K562 (cell line): ENCODE measurements at regions not wholly inside any gene's neighbourhood (a gene's known extent, or its start where the extent isn't known, plus 50 kb on each side); places are given as distances from the start of the nearest gene placed in this dataset.
A peak's percentile ranks its signal among the peaks of the same experiment; 100 is the strongest.

Source experiments
- ATAC-seq: fragments of 200-7000 bp; cut with Tn5 transposase; 3 replicates; pipeline ENCODE4 v1.9.1; 2020; ENCODE audit warnings: moderate library complexity
- BruUV-seq: library from RNA; stranded (reverse); fragments of 400-500 nt; replicated peaks from 2 replicates; lab custom pipeline; 2021; lab: Mats Ljungman, UMichigan
- CTCF ChIA-PET: fragments of 300-600 bp; formaldehyde crosslinking; extraction: SDS; loops from one replicate; lab custom pipeline; 2021; ENCODE audit warnings: low intra/inter-chr PET ratio; lab: Yijun Ruan, JAX
- POLR2A ChIA-PET: fragments of 300-600, 350-650 bp; sonication (Branson Sonifier 250); formaldehyde crosslinking; extraction: SDS; loops from one replicate; lab custom pipeline; 2021; ENCODE audit warnings: antibody characterized with exemption, inconsistent platforms; lab: Yijun Ruan, JAX
- DNase-seq, 4 experiments: peaks; one replicate each; pipeline versions ENCODE4 v3.0.0 to v3.0.0-alpha.2; 2011 to 2018; ENCODE audit warnings: low spot score in 3 of 4, mixed read lengths in 3 of 4; ENCODE audit errors: extremely low read depth in 1 of 4
- FAIRE-seq: peaks from 2 replicates; lab custom pipeline; 2011; peaks lifted over from hg19 to GRCh38; lab: Jason Lieb, UNC
- H2AFZ ChIP-seq: 2 replicates; pipeline ENCODE4 v1.6.0; 2011; ENCODE audit warnings: low read depth, low read length, control low read depth, inconsistent platforms
- H3K27ac ChIP-seq: fragments of 200-600 bp; 3 replicates; pipeline ENCODE4 v1.8.0; 2011; ENCODE audit warnings: low read depth, mild to moderate bottlenecking, control low read depth, inconsistent platforms, low read length, moderate library complexity, mixed read lengths; ENCODE audit errors: extremely low read depth
- H3K27me3 ChIP-seq, 2 experiments: fragments of 300-600 bp in 1 of 2; 2 replicates in 1 of 2; 3 replicates in 1 of 2; pipeline versions ENCODE4 v1.6.0 to v1.8.0; 2011; ENCODE audit warnings: inconsistent platforms in 2 of 2, low read length in 2 of 2, mild to moderate bottlenecking in 1 of 2, mixed read lengths in 1 of 2, moderate library complexity in 1 of 2; ENCODE audit not compliant: control insufficient read depth in 2 of 2, insufficient read depth in 2 of 2
- H3K36me3 ChIP-seq: fragments of 300-600 bp; 3 replicates; pipeline ENCODE4 v1.8.0; 2011; ENCODE audit warnings: mild to moderate bottlenecking, low read length, inconsistent platforms; ENCODE audit not compliant: control insufficient read depth, insufficient read depth
- H3K4me1 ChIP-seq, 2 experiments: fragments of 200-600 bp in 1 of 2; replicated peaks in 1 of 2; 2 replicates in 1 of 2; 3 replicates in 1 of 2; pipeline versions ENCODE4 v1.5.1 to v1.8.0; 2011; ENCODE audit warnings: inconsistent platforms in 2 of 2, low read length in 2 of 2, mild to moderate bottlenecking in 1 of 2, mixed read lengths in 1 of 2, moderate library complexity in 1 of 2; ENCODE audit not compliant: control insufficient read depth in 2 of 2, insufficient read depth in 2 of 2
- H3K4me2 ChIP-seq: 2 replicates; pipeline ENCODE4 v1.6.1; 2011; ENCODE audit warnings: low read length, control low read depth, inconsistent platforms, mixed read lengths; ENCODE audit not compliant: insufficient read depth
- H3K4me3 ChIP-seq: fragments of 200-600 bp; sonication (generic), shearing (Covaris generic); 2 replicates; pipeline ENCODE4 v1.5.1; 2016; ENCODE audit warnings: control low read depth, inconsistent platforms
- H3K79me2 ChIP-seq: fragments of 200-600 bp; 3 replicates; pipeline ENCODE4 v1.8.0; 2011; ENCODE audit warnings: low read length, inconsistent platforms; ENCODE audit not compliant: control insufficient read depth, insufficient read depth
- H3K9ac ChIP-seq, 2 experiments: 2 replicates each; pipeline versions ENCODE4 v1.6.0 to v1.6.1; 2011; ENCODE audit warnings: low read depth in 2 of 2, low read length in 2 of 2, control low read depth in 1 of 2, inconsistent platforms in 1 of 2, mild to moderate bottlenecking in 1 of 2, mixed read lengths in 1 of 2; ENCODE audit not compliant: insufficient read depth in 1 of 2
- H3K9me1 ChIP-seq: one replicate; pipeline ENCODE4 v1.6.0; 2011; ENCODE audit warnings: inconsistent platforms, mild to moderate bottlenecking, low read length, moderate library complexity; ENCODE audit not compliant: control insufficient read depth, insufficient read depth
- H3K9me3 ChIP-seq: replicated peaks from 2 replicates; pipeline ENCODE4 v1.5.1; 2011; ENCODE audit warnings: low read depth, low read length, inconsistent platforms; ENCODE audit not compliant: control insufficient read depth, insufficient read depth
- H4K20me1 ChIP-seq: replicated peaks from 2 replicates; pipeline ENCODE4 v1.6.1; 2011; ENCODE audit warnings: low read length, inconsistent platforms, mixed read lengths; ENCODE audit not compliant: control insufficient read depth, insufficient read depth
- CEBPG ChIP-seq, 3 experiments: fragments of 200-800 bp in 1 of 3; sonication (Bioruptor generic) in 1 of 3; sonication (generic) in 1 of 3; formaldehyde crosslinking in 1 of 3; IDR thresholded peaks in 2 of 3; conservative IDR thresholded peaks in 1 of 3; 2 replicates each; pipeline versions ENCODE4 v1.6.1 to v1.8.0; 2016 to 2022; ENCODE audit warnings: missing compliant biosample characterization in 2 of 3, missing genetic modification characterization in 2 of 3, mild to moderate bottlenecking in 1 of 3, missing genetic modification reagents in 1 of 3
- KDM4B ChIP-seq, 2 experiments: fragments of 450-650 bp in 1 of 2; sonication (generic) in 1 of 2; IDR thresholded peaks; 2 replicates each; pipeline ENCODE4 v1.6.1; 2016 to 2017; ENCODE audit warnings: borderline replicate concordance in 2 of 2, antibody characterized with exemption in 1 of 2, low read depth in 1 of 2, mild to moderate bottlenecking in 1 of 2
- NR2C2 ChIP-seq, 2 experiments: fragments of 200-800 bp in 1 of 2; sonication (Bioruptor generic) in 1 of 2; sonication (generic) in 1 of 2; formaldehyde crosslinking in 1 of 2; IDR thresholded peaks; 2 replicates each; pipeline versions ENCODE4 v1.6.1 to v1.8.0; 2016 to 2022; ENCODE audit warnings: mild to moderate bottlenecking in 1 of 2, missing compliant biosample characterization in 1 of 2, missing genetic modification characterization in 1 of 2, missing genetic modification reagents in 1 of 2
- SMAD4 ChIP-seq: fragments of 250-450 bp; sonication (Bioruptor Pico); conservative IDR thresholded peaks from 2 replicates; pipeline ENCODE4 v1.8.0; 2021; ENCODE audit warnings: inconsistent platforms, mild to moderate bottlenecking, moderate library complexity
- SUPT5H ChIP-seq: fragments of 450-650 bp; IDR thresholded peaks from 2 replicates; pipeline ENCODE4 v1.6.1; 2016
- WGBS: fragments of 100-300 bp; shearing (Covaris generic); methylation state at CpG from one replicate; pipeline ENCODE4 v1.1.6; 2016; ENCODE audit warnings: low coverage, mixed read lengths; ENCODE audit not compliant: insufficient coverage; ENCODE audit errors: missing lambda C conversion rate; 5-methylcytosine and 5-hydroxymethylcytosine counted together
- in situ Hi-C: fragments of 300-500 bp; cut with MboI; formaldehyde crosslinking; loops from 4 replicates; pipeline ENCODE4 v1.15.0; 2018; ENCODE audit warnings: inconsistent platforms, mixed read lengths
- intact Hi-C: fragments of 100-400 bp; cut with micrococcal nuclease; formaldehyde crosslinking; loops from 2 replicates; pipeline ENCODE4 v1.14.2; 2022

DNA sequence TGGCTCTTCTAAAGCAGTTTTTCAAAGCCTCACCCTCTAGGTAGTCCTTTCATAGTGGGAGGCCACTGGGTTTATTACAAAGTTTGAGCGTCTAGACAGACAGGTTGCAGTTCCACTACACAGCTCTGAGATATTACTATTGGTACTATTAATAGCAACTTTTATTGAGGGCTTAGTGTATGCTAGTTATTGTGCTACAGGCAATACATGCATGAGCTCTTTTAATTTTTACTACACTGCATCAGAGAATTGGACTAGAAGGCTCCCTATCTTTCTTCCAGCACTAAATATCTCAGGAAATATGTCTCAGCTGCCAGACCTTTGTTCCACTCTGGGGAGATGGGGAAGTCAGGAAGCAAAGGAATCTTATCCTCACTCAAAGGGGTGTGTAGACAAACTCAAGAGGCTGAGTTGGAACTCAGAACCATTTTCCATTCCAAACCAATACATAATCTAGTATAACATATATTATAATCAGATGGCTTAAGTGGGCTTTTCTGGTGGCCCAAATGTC is 161.8 kb upstream of the SLC38A2 start:
- intact Hi-C loops (no loop called here), in situ Hi-C loops (no loop called here)
- H3K9me1 ChIP-seq, result no peaks in the 10 kb centered on the region
- ATAC-seq (no peak), FAIRE-seq (no peak)
- no peaks in the 10 kb centered on the region for H3K27me3 ChIP-seq
- no TSS peak for BruUV-seq
- no peak overlapping the region for H3K4me2 ChIP-seq
- no peaks in the 10 kb centered on the region; the same call in 1 of the 2 replicates for H3K9me3 ChIP-seq
- 25% methylated on average over 1 of the region's 1 CpG for WGBS
- H3K4me1 ChIP-seq, result peaks cover 15 to 22% of the 10 kb centered on the region in 2 experiments; a peak in 4 of 5 replicates
- no peak overlapping the region for H3K27ac ChIP-seq
- no peaks in the 10 kb centered on the region for H3K79me2 ChIP-seq
- no peak overlapping the region for H3K4me3 ChIP-seq
- no peaks in the 10 kb centered on the region for H3K36me3 ChIP-seq
- POLR2A ChIA-PET, result interaction anchor here (0.5 to 1.3 kb wide), 6 partner anchors 13 to 1157 kb away, joined by 3 to 4 read pairs (median 4); no protein-coding TSS in a partner anchor
- H2AFZ ChIP-seq, result no peak overlapping the region
- no peak for TF ChIP-seq NR2C2 (CRISPR knock-in tag; IDR thresholded peaks at IDR 0.05)
- no peak for TF ChIP-seq NR2C2 (tag; IDR thresholded peaks at IDR 0.05)
- TF ChIP-seq SUPT5H, result no peak
- no peak for TF ChIP-seq KDM4B (IDR thresholded peaks at IDR 0.05; ENCODE audit: borderline replicate concordance in 2 of 2, low read depth in 1 of 2)
- peak; percentile 39; the same call in 1 of the 2 replicates for TF ChIP-seq SMAD4 (CRISPR knock-in tag)
- TF ChIP-seq CEBPG (CRISPR knock-in tag; IDR thresholded peaks at IDR 0.05), result no peak
- no peak for TF ChIP-seq CEBPG (tag; conservative IDR thresholded peaks at IDR 0.05 in 1 of 2, IDR thresholded peaks at IDR 0.05 in 1 of 2)
- TF ChIP-seq, all 486 proteins: peak for 1
- DNase-seq, result no peak
- Histone ChIP-seq H3K9ac (no peak overlapping the region), H4K20me1 (no peaks in the 10 kb centered on the region)
- CTCF ChIA-PET, result no interaction called here
